Gastrocnemius medialis (tissue), 4 donors: ENCODE measurements at regions not wholly inside any gene's neighbourhood (a gene's known extent, or its start where the extent isn't known, plus 50 kb on each side); places are given as distances from the start of the nearest gene placed in this dataset.
A peak's percentile ranks its signal among the peaks of the same experiment; 100 is the strongest.

Experiments used
- ATAC-seq, 2 donors: fragments of 150-250 bp; one replicate each; pipeline ENCODE4 v1.9.1; 2016
- DNase-seq, 2 donors: peaks; one replicate each; pipeline ENCODE4 v3.0.0-alpha.2; 2019
- H3K27ac ChIP-seq, 4 donors: fragments of 200-600 bp; sonication (generic); 1 replicate in 1 of 4; 2 replicates in 3 of 4; pipeline ENCODE4 v1.5.1; 2016 to 2018; ENCODE audit warnings: mild to moderate bottlenecking in 2 of 4, moderate library complexity in 1 of 4
- H3K27me3 ChIP-seq, 3 donors: fragments of 200-600 bp; sonication (generic) in 2 of 3; 1 replicate in 1 of 3; 2 replicates in 2 of 3; pipeline versions ENCODE4 v1.5.1 to v1.6.0; 2016 to 2019; ENCODE audit warnings: mild to moderate bottlenecking in 1 of 3, moderate library complexity in 1 of 3
- H3K36me3 ChIP-seq, 2 donors: fragments of 200-600 bp; sonication (generic) in 1 of 2; one replicate each; pipeline ENCODE4 v1.5.1; 2017 to 2018
- H3K4me1 ChIP-seq, 2 donors: fragments of 200-600 bp; sonication (generic) in 1 of 2; one replicate each; pipeline ENCODE4 v1.5.1; 2016 to 2017; ENCODE audit warnings: mild to moderate bottlenecking in 2 of 2
- H3K4me3 ChIP-seq, 4 donors: fragments of 200-600 bp; sonication (generic) in 3 of 4; 1 replicate in 1 of 4; 2 replicates in 3 of 4; pipeline ENCODE4 v1.5.1; 2016 to 2019; ENCODE audit warnings: mild to moderate bottlenecking in 2 of 4
- H3K9me3 ChIP-seq, 3 donors: fragments of 200-600 bp; sonication (generic) in 2 of 3; 1 replicate in 1 of 3; 2 replicates in 2 of 3; pipeline ENCODE4 v1.5.1; 2016 to 2019
- CTCF ChIP-seq, 5 experiments: fragments of 450-650 bp in 3 of 5; fragments of 200-600 bp in 2 of 5; sonication (generic) in 2 of 5; IDR thresholded peaks in 4 of 5; conservative IDR thresholded peaks in 1 of 5; 1 replicate in 4 of 5; 2 replicates in 1 of 5; pipeline ENCODE4 v1.5.1; 2016 to 2019; ENCODE audit warnings: antibody characterized with exemption in 5 of 5, mild to moderate bottlenecking in 3 of 5, moderate library complexity in 3 of 5
- POLR2A ChIP-seq, 2 donors: fragments of 450-650 bp; IDR thresholded peaks; one replicate each; pipeline ENCODE4 v1.6.1; 2017; ENCODE audit warnings: antibody characterized with exemption in 2 of 2, mild to moderate bottlenecking in 2 of 2, moderate library complexity in 2 of 2
- in situ Hi-C, 4 donors: fragments of 200-750 bp; cut with MboI; loops; one replicate each; pipeline versions ENCODE4 v1.15.0 to v1.8.0; 2017; ENCODE audit warnings: low sequenced_read_pairs in 4 of 4
- intact Hi-C: fragments of 100-400 bp; cut with DNase I; formaldehyde crosslinking; loops from one replicate; pipeline ENCODE4 v1.15.1; 2023; ENCODE audit warnings: low total_unique reads

DNA sequence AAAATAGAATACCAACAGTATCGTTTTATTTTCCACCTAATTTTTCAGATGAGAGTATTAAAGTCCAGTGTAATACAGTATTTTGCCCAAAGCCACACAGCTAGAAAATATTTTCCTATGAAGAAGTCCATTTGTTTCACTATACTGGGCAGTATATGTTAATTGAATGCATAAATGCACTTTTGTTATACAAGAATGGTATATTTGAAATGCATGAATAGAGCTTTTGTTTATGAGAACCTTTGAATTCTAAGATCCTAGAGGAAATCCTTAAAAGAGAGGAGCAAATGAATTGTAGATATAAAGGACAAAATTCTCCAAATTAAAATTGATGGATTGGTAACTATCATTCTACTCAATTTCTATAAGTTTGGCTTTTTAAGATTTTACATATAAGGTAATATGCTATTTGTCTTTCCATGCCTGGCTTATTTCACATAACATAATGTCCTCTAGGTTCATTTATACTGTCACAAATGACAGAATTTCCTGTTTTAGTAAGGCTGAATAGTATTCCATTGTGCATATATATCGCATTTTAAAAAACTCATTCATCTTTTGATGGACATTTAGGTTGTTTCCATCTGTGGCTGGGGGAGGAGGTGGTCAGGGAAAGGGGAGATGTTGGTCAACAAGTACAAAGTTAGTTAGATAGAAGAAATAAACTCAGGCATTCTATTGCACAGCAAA is 136.6 kb upstream of the DCN start:
- H3K4me1 ChIP-seq = no peaks in the 10 kb centered on the region
- TF ChIP-seq CTCF (IDR thresholded peaks at IDR 0.05 in 4 of 5, conservative IDR thresholded peaks at IDR 0.05 in 1 of 5) (no peak), POLR2A (IDR thresholded peaks at IDR 0.05) (no peak)

GRCh38 chr12:91317306-91317705 is 134.7 kb upstream of the DCN start:
- no peak for ATAC-seq
- no peaks in the 10 kb centered on the region for H3K4me1 ChIP-seq
- H3K27ac ChIP-seq = peak overlapping the region in 3 of 4 donors; percentile 7 to 24 (median 17)
- TF ChIP-seq CTCF (IDR thresholded peaks at IDR 0.05 in 4 of 5, conservative IDR thresholded peaks at IDR 0.05 in 1 of 5) (no peak), POLR2A (IDR thresholded peaks at IDR 0.05) (no peak)
- intact Hi-C loops (no loop called here), in situ Hi-C loops (no loop called here)
- no peaks in the 10 kb centered on the region for H3K27me3 ChIP-seq
- no peak for DNase-seq
- no peaks in the 10 kb centered on the region for H3K36me3 ChIP-seq
- H3K4me3 ChIP-seq = no peak overlapping the region
- no peaks in the 10 kb centered on the region for H3K9me3 ChIP-seq

More for the DNA sequence above, 136.6 kb upstream of the DCN start:
- Histone ChIP-seq H3K9me3 (no peaks in the 10 kb centered on the region), H3K4me3 (no peak overlapping the region), H3K27ac (no peak overlapping the region), H3K27me3 (no peaks in the 10 kb centered on the region), H3K36me3 (no peaks in the 10 kb centered on the region)
- ATAC-seq (no peak), DNase-seq (no peak)
- intact Hi-C loops (no loop called here), in situ Hi-C loops (no loop called here)

GRCh38 chr12:91316907-91317269 is 134.3 kb upstream of the DCN start:
- in situ Hi-C loops = no loop called here
- Histone ChIP-seq H3K4me1 (no peaks in the 10 kb centered on the region), H3K4me3 (no peak overlapping the region), H3K27ac (peak overlapping the region in 2 of 4 donors; percentile 7 to 17), H3K27me3 (no peaks in the 10 kb centered on the region), H3K9me3 (no peaks in the 10 kb centered on the region), H3K36me3 (no peaks in the 10 kb centered on the region)
- DNase-seq = no peak
- ATAC-seq = no peak
- TF ChIP-seq POLR2A (IDR thresholded peaks at IDR 0.05) = no peak
- no peak for TF ChIP-seq CTCF (IDR thresholded peaks at IDR 0.05 in 4 of 5, conservative IDR thresholded peaks at IDR 0.05 in 1 of 5)
- intact Hi-C loops = no loop called here

DNA sequence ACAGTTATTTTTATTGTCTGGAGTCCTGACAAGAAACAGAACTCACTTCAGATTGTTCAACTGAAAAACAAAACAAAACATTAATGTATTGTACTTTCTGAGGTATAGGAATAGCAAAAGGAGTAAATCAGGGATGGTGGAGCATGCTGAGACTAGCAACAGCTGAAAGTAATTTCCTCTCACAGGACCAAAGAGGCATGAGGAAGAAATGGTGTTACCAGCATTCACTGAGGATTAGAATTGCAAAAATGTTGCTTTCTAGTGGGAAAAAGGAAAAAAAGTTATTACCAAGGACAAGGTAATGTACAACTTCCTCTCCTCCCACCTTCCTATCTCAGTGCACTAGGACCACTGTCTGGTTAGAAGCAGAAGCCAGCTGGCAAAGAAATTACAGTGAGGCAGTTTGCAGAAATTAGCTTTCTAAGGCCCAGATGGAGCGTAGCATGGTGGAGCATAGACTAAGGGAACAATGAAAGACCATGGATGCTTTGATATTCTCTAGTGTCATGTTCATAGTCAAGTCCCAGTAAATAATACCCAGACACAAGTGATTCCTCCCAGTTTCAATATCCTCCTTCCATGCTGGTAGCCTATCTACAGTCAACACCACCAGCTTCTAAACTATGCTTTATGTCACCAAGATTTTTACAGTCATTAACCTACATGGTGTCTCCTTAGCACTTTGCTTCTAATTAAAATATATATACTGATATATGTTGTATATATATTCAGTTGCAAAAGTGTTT is 133.7 kb upstream of the DCN start:
- H3K9me3 ChIP-seq = no peaks in the 10 kb centered on the region
- H3K4me3 ChIP-seq = no peak overlapping the region
- intact Hi-C loops (no loop called here), in situ Hi-C loops (no loop called here)
- TF ChIP-seq CTCF (IDR thresholded peaks at IDR 0.05 in 4 of 5, conservative IDR thresholded peaks at IDR 0.05 in 1 of 5) = no peak
- TF ChIP-seq POLR2A (IDR thresholded peaks at IDR 0.05) = no peak
- H3K36me3 ChIP-seq = no peaks in the 10 kb centered on the region
- H3K27ac ChIP-seq = no peak overlapping the region
- H3K27me3 ChIP-seq = no peaks in the 10 kb centered on the region
- no peak for ATAC-seq
- DNase-seq = no peak
- no peaks in the 10 kb centered on the region for H3K4me1 ChIP-seq
